HG03354 (cell line): ENCODE measurements at regions not wholly inside any gene's neighbourhood (a gene's known extent, or its start where the extent isn't known, plus 50 kb on each side); places are given as distances from the start of the nearest gene placed in this dataset.

Experiments
- ATAC-seq: cut with Tn5 transposase; IDR thresholded peaks from one replicate; pipeline ENCODE4 v1.9.1; 2021; ENCODE audit warnings: mild to moderate bottlenecking; ENCODE audit not compliant: unreplicated experiment, poor library complexity, severe bottlenecking

GRCh38 chr9:108117306-108117705 lies 627.7 kb upstream of the KLF4 start:
- ATAC-seq = no peak

GRCh38 chr9:108113596-108113995 lies 624.0 kb upstream of the KLF4 start:
- ATAC-seq = no peak

- ATAC-seq = no peak
Measured at GRCh38 chr9:108109927-108110690, 620.5 kb upstream of the KLF4 start.

- no peak for ATAC-seq
Measured at GRCh38 chr9:108108852-108109448, 619.4 kb upstream of the KLF4 start.

GRCh38 chr9:108108280-108108851 lies 618.8 kb upstream of the KLF4 start:
- ATAC-seq = no peak

GRCh38 chr9:108105885-108106284 lies 616.3 kb upstream of the KLF4 start:
- ATAC-seq = no peak

GRCh38 chr9:108104991-108105390 lies 615.4 kb upstream of the KLF4 start:
- no peak for ATAC-seq

GRCh38 chr9:108103046-108103693 lies 613.6 kb upstream of the KLF4 start:
- no peak for ATAC-seq

GRCh38 chr9:108101410-108101809 lies 611.8 kb upstream of the KLF4 start:
- ATAC-seq = no peak

GRCh38 chr9:108100571-108100970 lies 611.0 kb upstream of the KLF4 start:
- no peak for ATAC-seq

GRCh38 chr9:108099854-108100253 lies 610.3 kb upstream of the KLF4 start:
- no peak for ATAC-seq

- ATAC-seq = no peak
Measured at GRCh38 chr9:108095496-108095895, 605.9 kb upstream of the KLF4 start.

- ATAC-seq = no peak
Measured at GRCh38 chr9:108094676-108094993, 605.1 kb upstream of the KLF4 start.

GRCh38 chr9:108093773-108094675 lies 604.5 kb upstream of the KLF4 start:
- no peak for ATAC-seq

- no peak for ATAC-seq
Measured at GRCh38 chr9:108088916-108089315, 599.3 kb upstream of the KLF4 start.

- ATAC-seq = no peak
Measured at GRCh38 chr9:108087781-108088180, 598.2 kb upstream of the KLF4 start.

GRCh38 chr9:108086624-108087023 lies 597.1 kb upstream of the KLF4 start:
- no peak for ATAC-seq

GRCh38 chr9:108085294-108085693 lies 595.7 kb upstream of the KLF4 start:
- no peak for ATAC-seq

- ATAC-seq = no peak
Measured at GRCh38 chr9:108083796-108084352, 594.3 kb upstream of the KLF4 start.
